UCSD-AML1 (cell line): ENCODE measurements at regions not wholly inside any gene's neighbourhood (a gene's known extent, or its start where the extent isn't known, plus 50 kb on each side); places are given as distances from the start of the nearest gene placed in this dataset.
A peak's percentile ranks its signal among the peaks of the same experiment; 100 is the strongest.
"Not testable (repeated sequence)": the region's sequence is repeated elsewhere in the genome, so short reads cannot be mapped to it uniquely, and the experiment has no call there.

Experiments used
- DNase-seq: peaks from one replicate; lab custom pipeline; 2025; ENCODE audit not compliant: unreplicated experiment; lab: John Stamatoyannopoulos, UW

DNA sequence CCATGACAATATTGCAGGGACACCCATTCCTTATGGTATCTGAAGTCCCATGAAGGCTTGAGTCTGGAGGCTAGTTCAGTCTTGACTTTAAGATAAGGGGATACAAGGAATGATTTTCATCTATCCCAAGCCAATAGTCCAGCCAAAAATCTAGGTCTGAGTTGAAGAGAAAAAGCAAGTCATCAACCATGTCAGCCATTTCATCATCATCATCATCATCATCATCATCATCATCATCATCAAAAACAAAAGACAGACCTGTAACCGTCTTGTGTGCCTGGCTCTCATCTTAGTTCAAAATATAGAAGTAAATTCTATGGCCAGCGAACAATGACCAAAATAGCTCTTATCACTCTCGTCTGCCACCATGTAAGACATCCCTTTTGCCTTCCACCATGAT, 59.5 kb upstream of the FAM90A26 start:
- DNase-seq: not testable (repeated sequence)

DNA sequence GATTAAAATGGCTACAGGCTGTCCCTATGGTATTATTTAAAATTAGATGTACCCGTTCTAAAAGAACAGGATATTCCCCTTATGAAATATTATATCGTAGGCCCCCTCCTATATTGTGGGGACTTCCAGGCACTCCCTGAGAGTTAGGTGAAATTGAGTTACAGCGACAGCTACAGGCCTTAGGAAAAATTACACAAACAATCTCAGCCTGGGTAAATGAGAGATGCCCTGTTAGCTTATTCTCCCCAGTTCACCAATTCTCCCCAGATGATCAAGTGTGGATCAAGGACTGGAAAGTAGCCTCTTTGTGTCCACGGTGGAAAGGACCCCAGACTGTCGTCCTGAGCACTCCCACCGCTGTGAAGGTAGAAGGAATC, 67.1 kb upstream of the FAM90A26 start:
- DNase-seq: not testable (repeated sequence)

- DNase-seq: not testable (repeated sequence)
Measured at GRCh38 chr4:9102471-9103147, 67.6 kb upstream of the FAM90A26 start.

GRCh38 chr4:9096330-9096729, 73.9 kb upstream of the FAM90A26 start:
- DNase-seq: not testable (repeated sequence)

DNA sequence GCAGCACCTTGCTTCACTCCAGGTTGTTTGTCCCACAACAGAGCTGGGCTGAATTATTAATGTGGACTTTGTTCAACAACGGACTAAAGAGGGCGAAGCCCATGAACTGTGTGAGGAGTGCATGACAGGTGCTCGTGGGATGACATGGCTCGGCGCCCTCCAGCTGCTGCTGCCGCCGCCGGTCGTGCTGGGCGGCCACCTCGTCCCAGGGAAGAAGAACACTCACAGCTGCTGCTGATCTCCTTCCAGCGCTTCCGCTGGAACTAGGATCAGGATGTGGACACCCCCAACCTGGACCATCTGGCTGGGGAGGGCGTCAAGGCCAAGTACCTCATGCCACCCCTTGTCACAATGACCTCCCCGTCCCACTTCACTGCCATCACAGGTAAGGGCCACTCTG, 91.4 kb upstream of the FAM90A26 start:
- DNase-seq: not testable (repeated sequence)

DNA sequence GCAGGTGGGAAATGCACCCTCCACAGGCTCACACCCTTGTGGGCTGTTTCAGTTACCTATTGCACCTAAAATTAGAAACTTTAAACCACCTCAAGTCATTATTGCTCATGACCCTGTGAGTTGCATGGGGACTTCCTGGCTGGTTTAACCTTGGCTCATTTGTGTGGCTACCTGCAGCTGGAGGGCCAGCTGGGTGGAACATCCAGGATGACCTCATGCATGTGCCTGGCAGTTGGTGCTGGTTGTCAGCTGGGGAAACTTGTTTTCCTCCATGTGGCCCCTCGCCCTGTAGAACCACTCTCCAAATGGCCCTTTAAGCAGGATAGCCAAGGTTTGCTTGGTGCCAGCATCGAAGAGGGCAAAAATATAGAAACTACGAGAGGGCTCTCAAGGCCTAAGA, 93.2 kb upstream of the FAM90A26 start:
- not testable (repeated sequence) for DNase-seq

DNA sequence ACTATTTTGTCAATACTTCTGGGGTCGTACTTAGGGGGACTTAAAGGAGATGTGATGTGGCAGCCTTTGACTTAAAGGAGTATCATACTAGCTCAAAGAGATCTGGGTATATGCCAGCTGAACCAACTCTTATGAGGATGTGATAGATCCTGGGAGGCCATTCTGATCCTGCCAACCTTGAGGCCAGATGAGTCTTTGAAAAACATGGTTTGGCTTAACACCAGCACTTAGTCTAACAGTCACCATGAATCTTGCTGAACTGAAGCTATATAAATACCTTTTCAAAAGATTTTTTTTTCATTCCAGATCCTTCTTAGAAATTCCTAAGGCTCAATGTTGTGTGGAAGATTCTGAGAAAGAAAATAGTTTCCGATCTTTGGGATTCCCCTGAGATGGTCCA, 93.7 kb upstream of the FAM90A26 start:
- not testable (repeated sequence) for DNase-seq

- DNase-seq: not testable (repeated sequence)
Measured at GRCh38 chr4:9073371-9073770, 96.8 kb upstream of the FAM90A26 start.

GRCh38 chr4:9072521-9073220, 97.5 kb upstream of the FAM90A26 start:
- DNase-seq: not testable (repeated sequence)

DNA sequence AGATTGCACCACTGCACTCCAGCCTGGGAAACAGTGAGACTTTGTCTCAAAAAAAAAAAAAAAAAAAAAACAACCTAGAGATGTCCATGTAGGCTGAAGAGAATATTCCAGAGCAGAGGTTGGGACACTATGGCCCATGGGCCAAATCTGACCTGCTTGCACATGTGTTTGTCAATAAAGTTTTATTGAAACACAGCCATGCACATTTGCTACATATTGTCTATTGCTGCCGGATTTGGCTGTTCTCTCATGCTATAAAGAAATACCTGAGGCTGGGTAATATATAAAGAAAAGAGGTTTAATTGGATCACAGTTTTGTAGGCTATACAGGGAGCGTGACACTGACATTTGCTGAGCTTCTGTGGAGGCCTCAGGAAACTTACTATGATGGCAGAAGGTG, 102.3 kb upstream of the FAM90A26 start:
- not testable (repeated sequence) for DNase-seq

DNA sequence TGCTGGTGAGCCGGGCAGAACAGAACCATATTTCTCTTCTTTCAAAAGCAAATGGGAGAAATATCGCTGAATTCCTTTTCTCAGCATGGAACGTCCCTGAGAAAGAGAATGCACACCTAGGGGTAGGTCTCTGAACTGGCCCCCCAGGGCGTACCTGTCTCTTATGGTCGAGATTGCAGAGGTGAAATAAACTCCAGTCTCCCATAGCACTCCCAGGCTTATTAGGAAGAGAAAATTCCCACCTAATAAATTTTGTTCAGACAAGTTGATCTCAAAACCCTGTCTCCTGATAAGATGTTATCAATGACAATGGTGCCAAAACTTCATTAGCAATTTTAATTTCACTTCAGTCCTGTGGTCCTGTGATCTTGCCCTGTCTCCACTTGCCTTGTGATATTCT, 106.6 kb upstream of the FAM90A26 start:
- DNase-seq: not testable (repeated sequence)

GRCh38 chr4:9024866-9025265, 145.3 kb upstream of the FAM90A26 start:
- DNase-seq: not testable (repeated sequence)

DNA sequence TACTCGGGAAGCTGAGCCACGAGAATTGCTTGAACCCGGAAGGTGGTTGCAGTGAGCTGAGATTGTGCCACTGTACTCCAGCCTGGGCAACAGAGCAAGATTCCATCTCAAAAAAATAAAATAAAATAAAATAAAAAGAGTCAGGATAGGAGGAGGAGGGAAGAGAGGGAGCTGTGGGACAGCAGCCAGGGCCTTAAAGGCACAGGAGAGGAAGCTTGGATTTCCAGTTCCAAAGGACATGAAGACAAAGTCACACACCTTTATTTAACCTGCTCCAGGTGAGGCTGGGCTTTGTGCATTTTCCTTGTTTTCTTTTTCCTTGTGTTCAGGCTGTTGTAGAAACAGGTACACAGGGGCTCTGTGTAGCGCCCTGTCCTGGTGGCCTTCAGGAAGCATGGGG, 138.2 kb upstream of the HMX1 start:
- not testable (repeated sequence) for DNase-seq

DNA sequence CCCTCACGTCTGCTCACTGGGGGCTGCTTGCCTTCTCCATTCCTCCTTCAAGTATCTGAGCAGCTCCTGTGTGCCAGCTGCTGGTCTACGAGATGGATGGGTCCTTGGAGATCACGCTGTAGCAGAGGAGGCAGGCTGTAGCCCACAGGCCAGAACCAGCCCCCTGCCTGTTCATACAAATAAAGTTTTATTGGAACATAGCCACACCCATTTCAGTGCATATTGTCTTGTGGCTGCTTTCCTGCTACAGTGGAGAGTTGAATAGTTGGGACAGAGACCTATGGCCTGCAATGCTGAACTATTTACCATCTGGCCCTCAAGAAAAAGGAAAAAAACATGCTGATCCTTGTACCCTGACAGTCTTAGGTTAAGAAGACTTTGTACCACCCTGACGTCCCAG, 136.8 kb upstream of the HMX1 start:
- DNase-seq: not testable (repeated sequence)

DNA sequence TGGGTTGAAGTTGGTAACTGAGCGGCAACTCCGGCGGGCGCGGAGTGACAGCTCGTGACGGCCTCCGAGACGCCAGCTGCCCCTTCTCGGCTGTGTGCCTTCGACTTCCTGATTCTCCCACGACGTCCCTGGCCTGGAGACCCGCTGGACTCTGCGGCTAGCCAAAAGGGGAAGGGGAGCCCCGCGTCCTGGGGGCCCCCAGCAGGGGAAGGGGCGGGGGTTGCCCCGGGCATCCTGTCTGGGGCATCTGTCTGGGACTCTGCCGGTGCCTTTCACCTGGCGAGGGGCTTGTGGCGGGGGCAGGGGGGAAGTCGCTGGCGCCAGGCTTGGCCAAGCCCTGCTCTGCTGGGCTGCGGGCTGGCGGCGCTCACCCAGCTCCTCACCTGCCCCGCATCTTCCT, 129.5 kb upstream of the HMX1 start:
- DNase-seq: not testable (repeated sequence)

- DNase-seq: peak; percentile 56
Measured at GRCh38 chr4:9000505-9001001, 128.9 kb upstream of the HMX1 start.

GRCh38 chr4:8992981-8993380, 121.3 kb upstream of the HMX1 start:
- DNase-seq: not testable (repeated sequence)

DNA sequence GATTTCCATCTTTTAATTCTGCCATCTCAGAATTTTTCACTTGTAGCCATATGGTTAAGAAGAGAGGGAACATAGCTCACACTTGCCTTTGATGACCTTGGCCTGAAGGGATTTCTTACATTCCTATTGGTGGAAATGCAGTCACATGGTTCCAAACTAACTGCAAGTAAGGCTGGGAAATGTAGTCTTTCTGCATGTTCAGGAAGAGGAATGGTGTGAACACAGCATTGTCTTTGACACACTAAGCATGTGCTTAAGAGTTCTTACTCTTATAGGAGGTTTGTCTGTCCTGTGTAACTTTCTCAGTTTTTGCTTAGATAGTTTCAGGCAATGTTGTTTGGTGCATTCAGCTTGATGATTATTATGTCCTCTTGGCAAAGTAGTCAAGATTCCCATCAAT, 119.8 kb upstream of the HMX1 start:
- DNase-seq: not testable (repeated sequence)

GRCh38 chr4:8990341-8990740, 118.7 kb upstream of the HMX1 start:
- not testable (repeated sequence) for DNase-seq

DNA sequence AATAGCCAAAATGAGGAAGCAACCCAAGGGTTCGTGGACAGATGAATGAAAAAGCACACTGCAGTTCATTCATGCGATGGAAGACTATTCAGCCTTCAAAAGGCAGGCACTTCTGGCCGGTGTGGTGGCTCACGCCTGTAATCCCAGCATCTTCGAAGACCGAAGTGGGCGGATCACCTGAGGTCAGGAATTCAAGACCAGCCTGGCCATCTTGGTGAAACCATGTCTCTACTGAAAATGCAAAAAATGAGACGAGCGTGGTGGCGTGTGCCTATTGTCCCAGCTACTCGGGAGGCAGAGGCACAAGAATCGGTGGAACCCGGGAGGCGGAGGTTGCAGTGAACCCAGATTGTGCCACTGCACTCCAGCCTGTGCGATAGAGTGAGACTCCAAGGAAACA, 114.1 kb upstream of the HMX1 start:
- not testable (repeated sequence) for DNase-seq

DNA sequence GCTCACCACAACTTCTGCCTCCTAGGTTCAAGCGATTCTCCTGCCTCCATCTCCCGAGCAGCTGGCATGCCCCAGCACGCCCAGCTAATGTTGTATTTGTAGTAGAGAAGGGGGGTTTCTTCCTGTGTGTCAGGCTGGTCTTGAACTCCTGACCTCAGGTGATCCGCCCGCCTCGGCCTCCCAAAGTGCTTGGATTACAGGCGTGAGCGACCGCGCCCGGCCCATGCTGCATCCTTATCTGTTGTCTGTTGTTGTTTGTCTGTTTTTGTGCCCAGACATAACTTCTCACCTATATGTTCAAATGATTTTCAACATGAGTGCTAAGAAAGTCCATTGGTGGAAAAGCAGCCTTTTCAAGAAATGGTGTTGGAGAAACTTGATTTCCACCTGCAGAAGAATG, 113.0 kb upstream of the HMX1 start:
- DNase-seq: not testable (repeated sequence)

DNA sequence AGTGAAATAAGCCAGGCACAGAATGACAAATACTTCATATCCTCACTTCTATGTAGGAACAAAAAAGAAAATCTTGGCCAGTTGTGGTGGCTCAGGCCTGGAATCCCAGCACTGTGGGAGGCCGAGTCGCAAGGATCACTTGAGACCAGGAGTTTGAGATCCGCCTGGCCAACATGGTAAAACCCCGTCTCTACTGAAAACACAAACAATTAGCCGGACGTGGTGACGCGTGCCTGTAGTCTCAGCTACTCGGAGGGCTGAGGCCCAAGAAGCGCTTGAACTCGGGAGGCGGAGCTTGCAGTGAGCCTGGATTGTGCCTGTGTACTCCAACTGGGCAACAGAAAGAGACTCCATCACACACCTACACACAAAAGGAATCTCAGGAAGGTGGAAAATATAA, 112.3 kb upstream of the HMX1 start:
- DNase-seq: not testable (repeated sequence)
